Panc1 (cell line): ENCODE measurements at regions not wholly inside any gene's neighbourhood (a gene's known extent, or its start where the extent isn't known, plus 50 kb on each side); places are given as distances from the start of the nearest gene placed in this dataset.

ENCODE experiments used
- ATAC-seq: fragments of 200-7000 bp; cut with Tn5 transposase; 2 replicates; pipeline ENCODE4 v1.9.1; 2020; ENCODE audit warnings: mild to moderate bottlenecking, moderate library complexity
- BruUV-seq: library from RNA; stranded (reverse); fragments of 400-500 nt; replicated peaks from 2 replicates; lab custom pipeline; 2021; lab: Mats Ljungman, UMichigan
- CTCF ChIA-PET: fragments of 300-600 bp; sonication (Branson Sonifier 250); formaldehyde crosslinking; loops from one replicate; lab custom pipeline; 2022; ENCODE audit warnings: antibody characterized with exemption; lab: Charles Lee
- POLR2A ChIA-PET: fragments of 300-600 bp; sonication (Branson Sonifier 250); formaldehyde crosslinking; loops from one replicate; lab custom pipeline; 2022; ENCODE audit warnings: antibody characterized with exemption; lab: Charles Lee
- DNase-seq: peaks from one replicate; pipeline ENCODE4 v3.0.0-alpha.2; 2010; ENCODE audit warnings: low read depth, low spot score
- H3K27ac ChIP-seq: 2 replicates; pipeline ENCODE4 v1.5.1; 2011; ENCODE audit warnings: mild to moderate bottlenecking, low read length, inconsistent platforms
- H3K27me3 ChIP-seq: fragments of 200-500 bp; sonication (Bioruptor generic); 2 replicates; pipeline ENCODE4 v1.6.0; 2014; ENCODE audit warnings: low read length, inconsistent platforms; ENCODE audit not compliant: control insufficient read depth, insufficient read depth
- H3K36me3 ChIP-seq: fragments of 200-500 bp; sonication (Bioruptor generic); 2 replicates; pipeline ENCODE4 v1.5.1; 2014; ENCODE audit warnings: inconsistent platforms, mild to moderate bottlenecking, low read length, moderate library complexity; ENCODE audit not compliant: control insufficient read depth, insufficient read depth
- H3K4me1 ChIP-seq: 2 replicates; pipeline ENCODE4 v1.5.1; 2011; ENCODE audit warnings: inconsistent platforms, mild to moderate bottlenecking, low read length, moderate library complexity; ENCODE audit not compliant: control insufficient read depth, insufficient read depth
- H3K4me3 ChIP-seq, 2 experiments: 2 replicates each; pipeline ENCODE4 v1.5.1; 2011 to 2012; ENCODE audit warnings: low read depth in 2 of 2, low read length in 2 of 2, mild to moderate bottlenecking in 2 of 2, inconsistent platforms in 1 of 2, moderate library complexity in 1 of 2
- H3K9me3 ChIP-seq: fragments of 200-500 bp; sonication (Bioruptor generic); 2 replicates; pipeline ENCODE4 v1.5.1; 2014; ENCODE audit warnings: low read depth, mild to moderate bottlenecking, inconsistent platforms, low read length, moderate library complexity; ENCODE audit not compliant: control insufficient read depth, insufficient read depth
- CTCF ChIP-seq: fragments of 450-650 bp; IDR thresholded peaks from 2 replicates; pipeline ENCODE4 v1.5.1; 2017; ENCODE audit warnings: mild to moderate bottlenecking
- POLR2AphosphoS5 ChIP-seq: IDR thresholded peaks from 2 replicates; pipeline ENCODE4 v1.6.1; 2012; ENCODE audit warnings: mild to moderate bottlenecking, low read depth, low read length, moderate library complexity
- REST ChIP-seq, 2 experiments: IDR thresholded peaks; 2 replicates each; pipeline ENCODE4 v1.6.1; 2011 to 2012; ENCODE audit warnings: low read depth in 2 of 2, control low read depth in 1 of 2, low read length in 1 of 2, mild to moderate bottlenecking in 1 of 2, moderate library complexity in 1 of 2; ENCODE audit not compliant: insufficient read depth in 1 of 2
- SIN3A ChIP-seq: IDR thresholded peaks from 2 replicates; pipeline ENCODE4 v1.6.1; 2012; ENCODE audit warnings: low read depth, mild to moderate bottlenecking, low read length, moderate library complexity, borderline replicate concordance; ENCODE audit not compliant: insufficient read depth
- TCF7L2 ChIP-seq: IDR thresholded peaks from 2 replicates; pipeline ENCODE4 v1.6.1; 2011; ENCODE audit warnings: mild to moderate bottlenecking, low read depth, low read length, inconsistent platforms
- in situ Hi-C: cut with HindIII; loops from 2 replicates; pipeline ENCODE4 v1.10.0; 2016; ENCODE audit warnings: low sequenced_read_pairs, low pct_unique_long_range_greater_than_20kb
- intact Hi-C: fragments of 100-400 bp; cut with micrococcal nuclease; formaldehyde crosslinking; loops from one replicate; pipeline ENCODE4 v1.10.0; 2022; ENCODE audit not compliant: unreplicated experiment

- Histone ChIP-seq H3K9me3 (no peaks in the 10 kb centered on the region), H3K36me3 (no peaks in the 10 kb centered on the region), H3K4me1 (no peaks in the 10 kb centered on the region), H3K27me3 (no peaks in the 10 kb centered on the region), H3K4me3 (no peak overlapping the region), H3K27ac (no peak overlapping the region)
- in situ Hi-C loops (no loop called here), intact Hi-C loops (no loop called here)
- TF ChIP-seq TCF7L2 (no peak), SIN3A (no peak)
- ATAC-seq = no peak
- ChIA-PET POLR2A (no interaction called here), CTCF (no interaction called here)
- no peak for DNase-seq
- BruUV-seq = no TSS peak
Measured at GRCh38 chr18:64379662-64380061, 230.8 kb upstream of the LINC00305 start.

- ATAC-seq (no peak), DNase-seq (no peak)
- POLR2A ChIA-PET = no interaction called here
- Histone ChIP-seq H3K9me3 (no peaks in the 10 kb centered on the region), H3K4me1 (no peaks in the 10 kb centered on the region), H3K36me3 (no peaks in the 10 kb centered on the region), H3K4me3 (no peak overlapping the region), H3K27me3 (no peaks in the 10 kb centered on the region), H3K27ac (no peak overlapping the region)
- intact Hi-C loops (no loop called here), in situ Hi-C loops (no loop called here)
- CTCF ChIA-PET = no interaction called here
- BruUV-seq = no TSS peak
- no peak for TF ChIP-seq REST (IDR thresholded peaks at IDR 0.05; ENCODE audit: insufficient read depth in 1 of 2, low read depth in 2 of 2, low read length in 1 of 2)
- TF ChIP-seq SIN3A = no peak
- no peak for TF ChIP-seq TCF7L2
- TF ChIP-seq POLR2AphosphoS5 = no peak
- no peak for TF ChIP-seq CTCF
Measured at GRCh38 chr18:64377446-64377845, 228.6 kb upstream of the LINC00305 start.

- H3K36me3 ChIP-seq = no peaks in the 10 kb centered on the region
- no peaks in the 10 kb centered on the region for H3K27me3 ChIP-seq
- BruUV-seq = no TSS peak
- ChIA-PET CTCF (no interaction called here), POLR2A (no interaction called here)
- in situ Hi-C loops (no loop called here), intact Hi-C loops (no loop called here)
- DNase-seq (no peak), ATAC-seq (no peak)
- H3K4me1 ChIP-seq = no peaks in the 10 kb centered on the region
- no peak for TF ChIP-seq POLR2AphosphoS5
- no peak for TF ChIP-seq SIN3A
- TF ChIP-seq CTCF = no peak
- TF ChIP-seq REST (IDR thresholded peaks at IDR 0.05; ENCODE audit: insufficient read depth in 1 of 2, low read depth in 2 of 2, low read length in 1 of 2) = no peak
- TF ChIP-seq TCF7L2 = no peak
- H3K9me3 ChIP-seq = no peaks in the 10 kb centered on the region
- no peak overlapping the region for H3K27ac ChIP-seq
- no peak overlapping the region for H3K4me3 ChIP-seq
Measured at GRCh38 chr18:64372850-64373249, 224.0 kb upstream of the LINC00305 start.
